Memory B cell (primary cell): ENCODE measurements at regions not wholly inside any gene's neighbourhood (a gene's known extent, or its start where the extent isn't known, plus 50 kb on each side); places are given as distances from the start of the nearest gene placed in this dataset.
"Not testable (repeated sequence)": the region's sequence is repeated elsewhere in the genome, so short reads cannot be mapped to it uniquely, and the experiment has no call there.

ENCODE experiments used
- ATAC-seq: fragments of 150-1000 bp; cut with Tn5 transposase; 2 replicates; pipeline ENCODE4 v1.10.0; 2021; ENCODE audit warnings: low read depth, mild to moderate bottlenecking, moderate library complexity
- DNase-seq, 2 donors: peaks; one replicate each; pipeline ENCODE4 v3.0.0; 2022; ENCODE audit warnings: low spot score in 2 of 2
- H3K27ac Mint-ChIP-seq: one replicate; pipeline ENCODE4 v1.8.0; 2022; ENCODE audit warnings: mild to moderate bottlenecking, moderate library complexity, mixed read lengths
- H3K27me3 Mint-ChIP-seq: one replicate; pipeline ENCODE4 v1.8.0; 2022; ENCODE audit warnings: mixed read lengths
- H3K36me3 Mint-ChIP-seq: one replicate; pipeline ENCODE4 v1.8.0; 2022; ENCODE audit warnings: mild to moderate bottlenecking, mixed read lengths
- H3K4me1 Mint-ChIP-seq: one replicate; pipeline ENCODE4 v1.8.0; 2022; ENCODE audit warnings: mixed read lengths
- H3K4me3 Mint-ChIP-seq: one replicate; pipeline ENCODE4 v1.8.0; 2022; ENCODE audit warnings: mild to moderate bottlenecking, moderate library complexity, mixed read lengths
- H3K9me3 Mint-ChIP-seq: one replicate; pipeline ENCODE4 v1.8.0; 2022; ENCODE audit warnings: mixed read lengths

- DNase-seq (no peak), ATAC-seq (no peak)
- H3K27me3 Mint-ChIP-seq: no peaks in the 10 kb centered on the region
- H3K9me3 Mint-ChIP-seq: peaks cover 1% of the 10 kb centered on the region
- no peak overlapping the region for H3K4me3 Mint-ChIP-seq
- H3K4me1 Mint-ChIP-seq: no peaks in the 10 kb centered on the region
- H3K27ac Mint-ChIP-seq: no peak overlapping the region
- no peaks in the 10 kb centered on the region for H3K36me3 Mint-ChIP-seq
These were observed 1389.6 kb downstream of the KCNT2 start for GRCh38 chr1:195218428-195219212.

GRCh38 chr1:195202241-195202640 lies 1406.0 kb downstream of the KCNT2 start:
- Mint-ChIP-seq H3K27me3 (no peaks in the 10 kb centered on the region), H3K27ac (no peak overlapping the region), H3K4me3 (no peak overlapping the region), H3K4me1 (no peaks in the 10 kb centered on the region), H3K9me3 (peaks cover 2% of the 10 kb centered on the region), H3K36me3 (no peaks in the 10 kb centered on the region)
- no peak for DNase-seq
- ATAC-seq: no peak

GRCh38 chr1:195200772-195201171 lies 1407.5 kb downstream of the KCNT2 start:
- peaks cover under 1% of the 10 kb centered on the region for H3K4me1 Mint-ChIP-seq
- DNase-seq (no peak), ATAC-seq (no peak)
- no peak overlapping the region for H3K27ac Mint-ChIP-seq
- no peaks in the 10 kb centered on the region for H3K36me3 Mint-ChIP-seq
- H3K9me3 Mint-ChIP-seq: no peaks in the 10 kb centered on the region
- no peaks in the 10 kb centered on the region for H3K27me3 Mint-ChIP-seq
- no peak overlapping the region for H3K4me3 Mint-ChIP-seq

DNA sequence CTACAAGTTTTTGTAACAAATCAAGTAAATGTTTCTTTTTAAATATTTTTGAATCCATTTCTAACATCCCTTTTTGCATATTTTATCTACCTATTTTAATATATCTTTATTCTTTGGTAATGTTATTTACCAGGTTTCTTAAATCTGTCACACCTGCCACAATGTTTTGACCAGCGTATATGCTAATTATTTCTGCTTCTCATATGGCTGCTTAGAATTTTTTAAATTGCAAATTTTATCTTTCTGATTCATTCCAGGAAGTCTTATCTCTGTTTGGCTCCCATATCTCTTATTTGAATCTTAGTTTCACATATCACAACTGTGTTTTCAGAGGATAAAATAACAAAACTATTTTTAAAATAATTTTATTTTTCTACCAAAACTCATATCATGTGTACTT lies 1411.1 kb downstream of the KCNT2 start:
- Mint-ChIP-seq H3K4me1 (peaks cover 9% of the 10 kb centered on the region), H3K27ac (no peak overlapping the region), H3K4me3 (no peak overlapping the region), H3K9me3 (peaks cover 1% of the 10 kb centered on the region), H3K27me3 (no peaks in the 10 kb centered on the region), H3K36me3 (no peaks in the 10 kb centered on the region)
- no peak for DNase-seq
- no peak for ATAC-seq

- Mint-ChIP-seq H3K27me3 (no peaks in the 10 kb centered on the region), H3K36me3 (no peaks in the 10 kb centered on the region), H3K4me1 (peaks cover 9% of the 10 kb centered on the region), H3K4me3 (no peak overlapping the region), H3K9me3 (peaks cover 1% of the 10 kb centered on the region), H3K27ac (no peak overlapping the region)
- DNase-seq: no peak
- ATAC-seq: no peak
These were observed 1412.7 kb downstream of the KCNT2 start for GRCh38 chr1:195195423-195196057.

- Mint-ChIP-seq H3K4me3 (no peak overlapping the region), H3K27me3 (no peaks in the 10 kb centered on the region), H3K4me1 (peaks cover 9% of the 10 kb centered on the region), H3K36me3 (no peaks in the 10 kb centered on the region), H3K9me3 (peaks cover 1% of the 10 kb centered on the region), H3K27ac (no peak overlapping the region)
- no peak for DNase-seq
- no peak for ATAC-seq
These were observed 1415.1 kb downstream of the KCNT2 start for GRCh38 chr1:195193134-195193533.

DNA sequence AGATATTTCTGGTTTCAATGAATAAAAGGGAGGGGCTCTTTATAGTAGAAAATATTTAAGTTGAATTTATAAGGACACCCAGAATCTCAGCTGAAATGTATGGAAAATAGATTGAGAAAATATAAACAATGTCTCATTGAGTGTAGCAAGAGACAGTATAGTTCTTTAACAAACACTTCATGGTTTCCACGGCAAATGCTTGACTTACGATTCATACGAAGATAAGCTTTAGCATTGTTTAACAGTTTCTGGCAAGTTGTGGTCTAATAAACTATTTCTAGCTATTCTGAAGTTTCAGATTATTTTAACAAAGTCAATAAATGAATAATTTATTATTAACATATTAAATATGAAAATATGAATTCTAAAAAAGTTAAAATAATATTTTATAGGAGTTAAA lies 1419.4 kb downstream of the KCNT2 start:
- H3K27me3 Mint-ChIP-seq: no peaks in the 10 kb centered on the region

DNA sequence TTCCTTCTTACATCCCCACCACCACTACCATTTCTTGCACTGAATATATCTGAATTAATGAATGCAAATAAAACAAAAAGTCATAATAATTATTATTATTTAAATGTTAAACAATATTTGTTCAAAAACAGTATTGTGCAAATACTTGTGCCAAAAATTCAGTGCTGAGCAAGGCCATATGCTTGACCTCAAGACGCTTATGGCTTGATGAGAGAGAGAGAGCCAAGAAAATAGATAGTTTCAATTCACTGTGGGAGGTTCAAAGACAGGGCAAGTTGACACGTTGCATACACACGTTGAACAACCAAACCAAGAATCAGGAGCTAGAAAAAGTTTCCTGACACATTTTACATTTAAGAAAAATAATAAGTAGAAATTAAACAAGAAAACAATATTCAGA lies 1421.7 kb downstream of the KCNT2 start:
- Mint-ChIP-seq H3K36me3 (no peaks in the 10 kb centered on the region), H3K27ac (no peak overlapping the region), H3K9me3 (no peaks in the 10 kb centered on the region), H3K27me3 (no peaks in the 10 kb centered on the region), H3K4me1 (no peaks in the 10 kb centered on the region), H3K4me3 (no peak overlapping the region)
- ATAC-seq (no peak), DNase-seq (no peak)

More for the DNA sequence above, 1419.4 kb downstream of the KCNT2 start:
- DNase-seq (no peak), ATAC-seq (no peak)
- Mint-ChIP-seq H3K4me1 (no peaks in the 10 kb centered on the region), H3K36me3 (no peaks in the 10 kb centered on the region), H3K4me3 (no peak overlapping the region), H3K9me3 (no peaks in the 10 kb centered on the region), H3K27ac (no peak overlapping the region)

DNA sequence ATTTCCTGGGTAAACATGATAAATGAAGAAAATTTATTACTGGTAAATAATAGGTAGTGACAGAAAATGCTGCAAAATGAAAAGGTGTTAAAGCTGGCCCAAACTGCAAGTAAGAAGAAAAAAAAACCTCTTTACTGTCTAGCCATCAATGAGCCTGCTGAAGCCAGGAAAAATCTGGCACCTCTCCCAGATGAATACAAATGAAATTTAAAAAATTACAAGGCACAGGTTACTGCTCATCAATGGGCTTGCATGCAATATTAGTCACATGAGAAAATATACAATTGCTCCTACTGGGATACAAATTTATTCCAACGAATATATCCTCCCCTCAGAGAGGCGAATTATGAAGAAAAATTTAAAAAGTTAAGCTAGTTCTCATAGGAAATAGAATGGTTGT lies 1422.5 kb downstream of the KCNT2 start:
- Mint-ChIP-seq H3K4me3 (no peak overlapping the region), H3K27ac (no peak overlapping the region), H3K9me3 (no peaks in the 10 kb centered on the region), H3K36me3 (no peaks in the 10 kb centered on the region), H3K4me1 (no peaks in the 10 kb centered on the region), H3K27me3 (no peaks in the 10 kb centered on the region)
- DNase-seq (no peak), ATAC-seq (no peak)

- Mint-ChIP-seq H3K4me1 (no peaks in the 10 kb centered on the region), H3K36me3 (no peaks in the 10 kb centered on the region), H3K27me3 (no peaks in the 10 kb centered on the region), H3K9me3 (no peaks in the 10 kb centered on the region), H3K4me3 (no peak overlapping the region), H3K27ac (no peak overlapping the region)
- DNase-seq: no peak
- no peak for ATAC-seq
These were observed 1422.9 kb downstream of the KCNT2 start for GRCh38 chr1:195185321-195185720.

DNA sequence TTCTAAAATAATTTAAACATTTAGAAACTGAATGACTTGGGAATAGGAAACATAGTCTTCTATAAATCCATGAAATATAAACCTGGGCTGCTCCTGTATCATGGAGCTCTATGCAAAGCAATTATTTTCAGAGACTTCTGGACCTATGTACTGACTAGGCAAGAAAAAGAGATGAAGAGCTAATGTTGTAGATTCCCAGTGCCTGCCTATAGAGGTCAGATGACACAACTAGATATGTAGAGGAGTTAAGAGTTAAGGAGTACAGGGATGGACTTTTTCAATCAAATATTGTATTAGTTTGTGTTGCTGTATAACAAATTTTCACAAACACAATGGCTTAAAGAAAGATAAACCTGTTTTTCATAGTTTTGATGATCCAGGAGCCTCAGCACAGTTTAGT lies 1434.5 kb downstream of the KCNT2 start:
- no peaks in the 10 kb centered on the region for H3K36me3 Mint-ChIP-seq
- no peaks in the 10 kb centered on the region for H3K9me3 Mint-ChIP-seq
- H3K4me3 Mint-ChIP-seq: no peak overlapping the region
- no peak for DNase-seq
- H3K27me3 Mint-ChIP-seq: no peaks in the 10 kb centered on the region
- no peak for ATAC-seq
- H3K27ac Mint-ChIP-seq: no peak overlapping the region
- no peaks in the 10 kb centered on the region for H3K4me1 Mint-ChIP-seq

GRCh38 chr1:195159795-195160194 lies 1448.4 kb downstream of the KCNT2 start:
- H3K36me3 Mint-ChIP-seq, H3K9me3 Mint-ChIP-seq, H3K27me3 Mint-ChIP-seq, H3K27ac Mint-ChIP-seq, DNase-seq, ATAC-seq, H3K4me3 Mint-ChIP-seq, H3K4me1 Mint-ChIP-seq: not testable (repeated sequence)

- H3K27ac Mint-ChIP-seq: no peak overlapping the region
- H3K4me3 Mint-ChIP-seq: no peak overlapping the region
These were observed 1450.1 kb downstream of the KCNT2 start for GRCh38 chr1:195158091-195158490.

DNA sequence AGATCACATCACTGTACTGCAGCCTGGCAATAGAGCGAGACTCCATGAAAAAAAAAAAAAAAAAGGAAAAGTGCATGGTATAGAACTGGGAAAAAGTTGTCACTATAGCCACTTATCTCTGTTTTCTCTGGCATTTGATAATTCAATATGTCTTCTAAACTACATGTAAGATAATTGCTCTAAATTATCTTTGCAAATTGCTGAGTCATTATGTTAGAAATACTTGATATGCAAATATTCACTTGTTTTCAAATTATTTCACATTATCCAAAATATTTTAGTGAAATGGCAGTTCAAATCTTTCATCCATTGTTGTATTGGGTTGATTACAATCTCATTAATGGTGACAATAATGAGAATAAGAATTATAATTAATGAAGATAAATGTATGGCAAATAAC lies 1455.1 kb downstream of the KCNT2 start:
- Mint-ChIP-seq H3K36me3 (no peaks in the 10 kb centered on the region), H3K9me3 (no peaks in the 10 kb centered on the region), H3K27ac (no peak overlapping the region), H3K4me1 (no peaks in the 10 kb centered on the region), H3K4me3 (no peak overlapping the region), H3K27me3 (no peaks in the 10 kb centered on the region)
- no peak for DNase-seq
- no peak for ATAC-seq

More at GRCh38 chr1:195158091-195158490, 1450.1 kb downstream of the KCNT2 start:
- Mint-ChIP-seq H3K9me3 (no peaks in the 10 kb centered on the region), H3K27me3 (no peaks in the 10 kb centered on the region), H3K4me1 (no peaks in the 10 kb centered on the region), H3K36me3 (no peaks in the 10 kb centered on the region)
- DNase-seq (no peak), ATAC-seq (no peak)

GRCh38 chr1:195150768-195151167 lies 1457.5 kb downstream of the KCNT2 start:
- Mint-ChIP-seq H3K36me3 (no peaks in the 10 kb centered on the region), H3K4me1 (no peaks in the 10 kb centered on the region), H3K27ac (no peak overlapping the region), H3K27me3 (no peaks in the 10 kb centered on the region), H3K4me3 (no peak overlapping the region), H3K9me3 (no peaks in the 10 kb centered on the region)
- DNase-seq (no peak), ATAC-seq (no peak)
